ENCODE measurements at regions not wholly inside any gene's neighbourhood (a gene's known extent, or its start where the extent isn't known, plus 50 kb on each side); places are given as distances from the start of the nearest gene placed in this dataset.

DNA sequence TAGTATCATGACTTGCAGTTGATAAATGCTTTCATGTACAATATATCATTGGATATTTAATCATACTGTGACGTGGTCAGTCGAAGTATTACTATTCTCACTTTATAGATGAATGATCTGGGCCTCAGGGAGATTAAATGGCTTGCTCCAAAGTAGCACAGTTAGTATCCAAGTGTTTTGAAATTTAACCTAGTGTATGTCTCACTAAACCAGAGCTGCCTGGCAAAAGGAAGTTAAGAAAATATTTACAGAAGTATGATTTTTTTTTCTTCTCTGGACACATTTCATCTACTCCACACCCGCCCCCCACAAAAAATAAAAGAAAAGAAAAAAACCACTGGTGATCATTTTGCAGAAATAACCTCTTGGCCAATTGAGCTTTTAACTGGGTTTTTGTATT is 71.9 kb upstream of the CXADR start:
- DNase-seq (ENCODE audit: insufficient read length) (no peak), FAIRE-seq (no peak)
- TF ChIP-seq POLR2AphosphoS5 (IDR thresholded peaks at IDR 0.05; ENCODE audit: low read depth, low read length) (no peak), POLR2A (IDR thresholded peaks at IDR 0.05; ENCODE audit: low read depth, low read length) (no peak), TAF1 (IDR thresholded peaks at IDR 0.05; ENCODE audit: borderline replicate concordance, low read depth, low read length) (no peak)

DNA sequence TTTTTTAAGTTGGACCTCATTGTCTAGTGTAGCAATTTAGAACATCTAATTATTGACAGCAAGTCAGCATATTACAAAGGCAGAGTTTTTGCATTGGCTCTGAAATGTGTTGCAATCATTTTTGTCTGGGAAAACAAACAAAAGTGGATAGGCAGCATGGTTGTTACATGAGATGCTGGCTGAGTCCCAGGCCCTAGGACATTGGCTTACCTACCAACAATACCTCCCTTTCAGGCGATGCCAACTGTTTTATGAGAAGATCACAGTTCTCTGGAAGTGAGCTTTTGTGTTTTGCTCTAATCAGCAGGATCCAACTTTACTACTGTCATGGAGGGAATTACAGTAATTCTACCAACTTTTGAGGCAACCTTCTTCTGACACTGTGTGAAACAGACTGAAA is 71.5 kb upstream of the CXADR start:
- TF ChIP-seq POLR2AphosphoS5 (IDR thresholded peaks at IDR 0.05; ENCODE audit: low read depth, low read length) (no peak), POLR2A (IDR thresholded peaks at IDR 0.05; ENCODE audit: low read depth, low read length) (no peak), TAF1 (IDR thresholded peaks at IDR 0.05; ENCODE audit: borderline replicate concordance, low read depth, low read length) (no peak)
- no peak for FAIRE-seq
- no peak for DNase-seq (ENCODE audit: insufficient read length)

- TF ChIP-seq POLR2AphosphoS5 (IDR thresholded peaks at IDR 0.05; ENCODE audit: low read depth, low read length) (no peak), TAF1 (IDR thresholded peaks at IDR 0.05; ENCODE audit: borderline replicate concordance, low read depth, low read length) (no peak), POLR2A (IDR thresholded peaks at IDR 0.05; ENCODE audit: low read depth, low read length) (no peak)
- FAIRE-seq = no peak
- DNase-seq (ENCODE audit: insufficient read length) = no peak
Measured at GRCh38 chr21:17442165-17442564, 70.7 kb upstream of the CXADR start.

DNA sequence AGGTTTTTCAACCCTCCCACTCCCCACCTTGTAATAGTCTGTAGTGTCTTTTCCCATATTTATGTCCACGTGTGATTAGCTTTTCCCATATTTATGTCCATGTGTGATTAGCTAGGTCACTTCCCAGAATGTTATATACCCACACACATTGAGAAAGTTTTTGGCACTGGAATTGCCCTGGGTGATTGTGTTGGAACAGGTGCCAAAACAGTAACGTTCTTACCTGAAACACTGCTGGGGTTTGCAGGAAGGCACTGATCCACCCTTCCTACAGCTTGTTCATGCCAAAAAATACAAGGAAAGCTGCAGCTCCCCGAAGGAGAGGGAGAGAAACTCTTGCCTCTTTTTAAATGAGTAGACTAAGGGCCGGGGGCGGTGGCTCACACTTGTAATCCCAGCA is 68.0 kb upstream of the CXADR start:
- no peak for DNase-seq (ENCODE audit: insufficient read length)
- TF ChIP-seq TAF1 (IDR thresholded peaks at IDR 0.05; ENCODE audit: borderline replicate concordance, low read depth, low read length) (no peak), POLR2AphosphoS5 (IDR thresholded peaks at IDR 0.05; ENCODE audit: low read depth, low read length) (no peak), POLR2A (IDR thresholded peaks at IDR 0.05; ENCODE audit: low read depth, low read length) (no peak)
- FAIRE-seq = no peak

- FAIRE-seq = no peak
- no peak for TF ChIP-seq TAF1 (IDR thresholded peaks at IDR 0.05; ENCODE audit: borderline replicate concordance, low read depth, low read length)
- no peak for TF ChIP-seq POLR2AphosphoS5 (IDR thresholded peaks at IDR 0.05; ENCODE audit: low read depth, low read length)
- no peak for TF ChIP-seq POLR2A (IDR thresholded peaks at IDR 0.05; ENCODE audit: low read depth, low read length)
- DNase-seq (ENCODE audit: insufficient read length) = no peak
Measured at GRCh38 chr21:17446737-17447136, 66.1 kb upstream of the CXADR start.

DNA sequence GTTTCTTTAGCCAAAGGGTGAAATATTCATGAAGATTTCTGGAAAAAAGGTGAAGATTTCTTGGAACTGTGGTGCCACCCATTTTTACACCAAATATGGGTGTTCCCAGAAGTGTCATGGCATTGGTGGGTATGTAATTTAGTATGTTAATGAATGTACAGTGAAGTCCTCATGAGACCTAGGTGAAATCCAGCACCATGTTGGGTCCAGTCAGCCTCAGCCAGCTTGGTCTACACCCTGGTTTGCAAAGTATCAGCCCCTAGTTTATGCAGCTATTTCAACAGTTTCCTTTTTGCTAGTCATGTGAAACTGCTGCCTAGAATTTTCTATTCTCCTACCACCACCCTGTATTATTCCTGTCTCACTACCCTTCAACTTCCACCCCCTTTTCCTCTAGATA is 63.1 kb upstream of the CXADR start:
- TF ChIP-seq TAF1 (IDR thresholded peaks at IDR 0.05; ENCODE audit: borderline replicate concordance, low read depth, low read length) = no peak
- no peak for TF ChIP-seq POLR2AphosphoS5 (IDR thresholded peaks at IDR 0.05; ENCODE audit: low read depth, low read length)
- DNase-seq (ENCODE audit: insufficient read length) = no peak
- FAIRE-seq = no peak

- DNase-seq (ENCODE audit: insufficient read length) (no peak), FAIRE-seq (no peak)
- no peak for TF ChIP-seq POLR2A (IDR thresholded peaks at IDR 0.05; ENCODE audit: low read depth, low read length)
- TF ChIP-seq POLR2AphosphoS5 (IDR thresholded peaks at IDR 0.05; ENCODE audit: low read depth, low read length) = no peak
- no peak for TF ChIP-seq TAF1 (IDR thresholded peaks at IDR 0.05; ENCODE audit: borderline replicate concordance, low read depth, low read length)
Measured at GRCh38 chr21:17451364-17451891, 61.4 kb upstream of the CXADR start.

DNA sequence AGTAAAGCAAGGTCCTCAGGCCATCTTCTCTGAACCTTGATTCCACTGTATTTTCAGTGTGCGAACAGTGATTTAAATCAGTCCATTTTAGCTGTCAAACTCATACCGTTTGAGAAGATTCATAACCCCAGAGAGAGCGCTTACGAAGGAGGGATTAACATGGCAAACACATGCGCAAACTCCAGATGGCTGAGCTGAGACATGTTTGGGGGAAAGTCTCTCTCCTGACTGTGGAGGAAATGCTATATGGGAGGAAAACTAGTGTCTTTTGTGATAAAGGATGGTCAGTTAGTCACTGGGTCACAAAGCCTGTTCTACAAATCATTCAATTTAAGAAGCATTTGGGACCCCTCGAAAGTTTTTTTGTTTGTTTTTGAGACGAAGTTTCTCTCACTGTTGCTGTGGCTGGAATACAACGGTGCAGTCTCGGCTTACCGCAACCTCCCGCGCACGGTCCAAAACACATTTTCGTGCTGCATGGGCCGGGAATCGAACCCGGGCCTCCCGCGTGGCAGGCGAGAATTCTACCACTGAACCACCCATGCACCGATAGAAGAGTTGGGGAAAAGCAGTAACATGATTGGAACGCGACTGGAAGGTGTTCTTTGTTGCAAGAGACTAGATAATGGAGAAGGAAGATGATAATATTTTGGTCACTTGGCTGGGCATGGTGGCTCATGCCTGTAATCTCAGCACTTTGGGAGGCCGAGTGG is 58.4 kb upstream of the CXADR start:
- TF ChIP-seq TAF1 (IDR thresholded peaks at IDR 0.05; ENCODE audit: borderline replicate concordance, low read depth, low read length) = no peak
- TF ChIP-seq POLR2AphosphoS5 (IDR thresholded peaks at IDR 0.05; ENCODE audit: low read depth, low read length) = no peak
- no peak for TF ChIP-seq POLR2A (IDR thresholded peaks at IDR 0.05; ENCODE audit: low read depth, low read length)
- no peak for FAIRE-seq
- no peak for DNase-seq (ENCODE audit: insufficient read length)

GRCh38 chr21:17455028-17455353 is 57.9 kb upstream of the CXADR start:
- DNase-seq (ENCODE audit: insufficient read length) (no peak), FAIRE-seq (no peak)
- no peak for TF ChIP-seq POLR2AphosphoS5 (IDR thresholded peaks at IDR 0.05; ENCODE audit: low read depth, low read length)
- TF ChIP-seq POLR2A (IDR thresholded peaks at IDR 0.05; ENCODE audit: low read depth, low read length) = no peak
- no peak for TF ChIP-seq TAF1 (IDR thresholded peaks at IDR 0.05; ENCODE audit: borderline replicate concordance, low read depth, low read length)

DNA sequence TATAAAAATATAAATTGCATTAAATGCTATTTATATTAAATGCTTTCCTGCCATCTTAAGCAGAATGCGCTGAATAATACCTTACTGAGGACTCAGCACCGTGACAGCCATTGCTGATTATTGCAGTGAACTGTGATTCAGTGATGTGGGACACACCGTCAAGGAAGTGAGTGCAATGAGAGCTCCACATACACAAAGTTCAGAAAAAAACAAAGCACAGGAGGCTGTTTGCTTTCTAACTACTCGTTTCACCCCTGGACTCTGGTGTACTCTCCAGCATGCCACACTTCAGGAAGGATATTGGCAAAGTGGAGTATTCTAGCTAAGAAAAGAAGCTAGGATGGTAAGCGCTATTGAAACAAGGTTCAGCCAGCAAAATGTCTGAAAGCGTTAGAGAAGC is 57.4 kb upstream of the CXADR start:
- TF ChIP-seq TAF1 (IDR thresholded peaks at IDR 0.05; ENCODE audit: borderline replicate concordance, low read depth, low read length) (no peak), POLR2A (IDR thresholded peaks at IDR 0.05; ENCODE audit: low read depth, low read length) (no peak), POLR2AphosphoS5 (IDR thresholded peaks at IDR 0.05; ENCODE audit: low read depth, low read length) (no peak)
- DNase-seq (ENCODE audit: insufficient read length) (no peak), FAIRE-seq (no peak)

GRCh38 chr21:17458279-17458678 is 54.6 kb upstream of the CXADR start:
- no peak for FAIRE-seq
- TF ChIP-seq POLR2A (IDR thresholded peaks at IDR 0.05; ENCODE audit: low read depth, low read length) = no peak
- TF ChIP-seq TAF1 (IDR thresholded peaks at IDR 0.05; ENCODE audit: borderline replicate concordance, low read depth, low read length) = no peak
- TF ChIP-seq POLR2AphosphoS5 (IDR thresholded peaks at IDR 0.05; ENCODE audit: low read depth, low read length) = no peak

GRCh38 chr21:17460094-17460493 is 52.7 kb upstream of the CXADR start:
- FAIRE-seq (no peak), DNase-seq (ENCODE audit: insufficient read length) (no peak)
- TF ChIP-seq TAF1 (IDR thresholded peaks at IDR 0.05; ENCODE audit: borderline replicate concordance, low read depth, low read length) (no peak), POLR2A (IDR thresholded peaks at IDR 0.05; ENCODE audit: low read depth, low read length) (no peak), POLR2AphosphoS5 (IDR thresholded peaks at IDR 0.05; ENCODE audit: low read depth, low read length) (no peak)

More at GRCh38 chr21:17458279-17458678, 54.6 kb upstream of the CXADR start:
- no peak for DNase-seq (ENCODE audit: insufficient read length)

All from GM12892 (cell line).